H1 (cell line): ENCODE measurements at regions not wholly inside any gene's neighbourhood (a gene's known extent, or its start where the extent isn't known, plus 50 kb on each side); places are given as distances from the start of the nearest gene placed in this dataset.

Experiments
- CBX5 ChIP-seq: fragments of 300-800, 300-1000 bp; sonication (generic); IDR thresholded peaks from 2 replicates; pipeline ENCODE4 v1.7.1; 2016; ENCODE audit warnings: antibody characterized with exemption, low read length, low read depth
- CREB1 ChIP-seq: IDR thresholded peaks from 2 replicates; pipeline ENCODE4 v1.6.1; 2012; ENCODE audit warnings: inconsistent platforms
- CTCF ChIP-seq, 3 experiments: IDR thresholded peaks; 1 replicate in 2 of 3; 2 replicates in 1 of 3; pipeline versions ENCODE4 v1.5.1 to v1.6.1; 2011; ENCODE audit warnings: low read length in 3 of 3, mild to moderate bottlenecking in 3 of 3, inconsistent platforms in 2 of 3, low read depth in 1 of 3, moderate library complexity in 1 of 3; ENCODE audit not compliant: insufficient read depth in 1 of 3; ENCODE audit errors: control extremely low read depth in 1 of 3
- E2F6 ChIP-seq: IDR thresholded peaks from 2 replicates; pipeline ENCODE4 v1.6.1; 2012; ENCODE audit warnings: inconsistent platforms
- KDM1A ChIP-seq: fragments of 200-600, 300-600 bp; sonication (generic); IDR thresholded peaks from 2 replicates; pipeline ENCODE4 v1.7.1; 2016; ENCODE audit warnings: mild to moderate bottlenecking, low read length, borderline replicate concordance
- POLR2A ChIP-seq, 2 experiments: IDR thresholded peaks; 1 replicate in 1 of 2; 2 replicates in 1 of 2; pipeline ENCODE4 v1.6.1; 2011; ENCODE audit warnings: low read depth in 2 of 2, low read length in 2 of 2, mild to moderate bottlenecking in 2 of 2; ENCODE audit errors: control extremely low read depth in 1 of 2
- ZNF274 ChIP-seq: IDR thresholded peaks from 2 replicates; pipeline ENCODE4 v1.7.0; 2012; ENCODE audit warnings: low read length, borderline replicate concordance; ENCODE audit errors: extremely low read depth

GRCh38 chr5:120082316-120083068 is 381.6 kb upstream of the PRR16 start:
- TF ChIP-seq CTCF (IDR thresholded peaks at IDR 0.05; ENCODE audit: control extremely low read depth in 1 of 3, insufficient read depth in 1 of 3, low read depth in 1 of 3, low read length in 3 of 3) (no peak), CBX5 (no peak), POLR2A (IDR thresholded peaks at IDR 0.05; ENCODE audit: control extremely low read depth in 1 of 2, low read depth in 2 of 2, low read length in 2 of 2) (no peak), ZNF274 (no peak), CREB1 (no peak), E2F6 (no peak), KDM1A (no peak)
